Mammary epithelial cell (primary cell): ENCODE measurements at regions not wholly inside any gene's neighbourhood (a gene's known extent, or its start where the extent isn't known, plus 50 kb on each side); places are given as distances from the start of the nearest gene placed in this dataset.

Experiments used
- EZH2 ChIP-seq: IDR thresholded peaks from 2 replicates; pipeline ENCODE4 v1.6.1; 2012; ENCODE audit warnings: low read length, inconsistent platforms, borderline replicate concordance
- TF ChIP-seq, protein P1 (sequence below), 2 donors: IDR thresholded peaks in 1 of 2; conservative IDR thresholded peaks in 1 of 2; 2 replicates each; pipeline ENCODE4 v1.5.1; 2011 to 2012; ENCODE audit warnings: inconsistent platforms in 2 of 2, low read length in 2 of 2, mild to moderate bottlenecking in 2 of 2, control low read depth in 1 of 2, low read depth in 1 of 2; ENCODE audit not compliant: insufficient read depth in 1 of 2; ENCODE audit errors: extremely low read depth in 1 of 2

- TF ChIP-seq, protein P1, sequence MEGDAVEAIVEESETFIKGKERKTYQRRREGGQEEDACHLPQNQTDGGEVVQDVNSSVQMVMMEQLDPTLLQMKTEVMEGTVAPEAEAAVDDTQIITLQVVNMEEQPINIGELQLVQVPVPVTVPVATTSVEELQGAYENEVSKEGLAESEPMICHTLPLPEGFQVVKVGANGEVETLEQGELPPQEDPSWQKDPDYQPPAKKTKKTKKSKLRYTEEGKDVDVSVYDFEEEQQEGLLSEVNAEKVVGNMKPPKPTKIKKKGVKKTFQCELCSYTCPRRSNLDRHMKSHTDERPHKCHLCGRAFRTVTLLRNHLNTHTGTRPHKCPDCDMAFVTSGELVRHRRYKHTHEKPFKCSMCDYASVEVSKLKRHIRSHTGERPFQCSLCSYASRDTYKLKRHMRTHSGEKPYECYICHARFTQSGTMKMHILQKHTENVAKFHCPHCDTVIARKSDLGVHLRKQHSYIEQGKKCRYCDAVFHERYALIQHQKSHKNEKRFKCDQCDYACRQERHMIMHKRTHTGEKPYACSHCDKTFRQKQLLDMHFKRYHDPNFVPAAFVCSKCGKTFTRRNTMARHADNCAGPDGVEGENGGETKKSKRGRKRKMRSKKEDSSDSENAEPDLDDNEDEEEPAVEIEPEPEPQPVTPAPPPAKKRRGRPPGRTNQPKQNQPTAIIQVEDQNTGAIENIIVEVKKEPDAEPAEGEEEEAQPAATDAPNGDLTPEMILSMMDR (conservative IDR thresholded peaks at IDR 0.05 in 1 of 2, IDR thresholded peaks at IDR 0.05 in 1 of 2; ENCODE audit: extremely low read depth in 1 of 2, insufficient read depth in 1 of 2, low read depth in 1 of 2, low read length in 2 of 2): no peak
- TF ChIP-seq EZH2: no peak
These were observed 59.6 kb upstream of the TOM1L1 start for GRCh38 chr17:54840885-54841591.
